GM12892 (cell line): ENCODE measurements at regions not wholly inside any gene's neighbourhood (a gene's known extent, or its start where the extent isn't known, plus 50 kb on each side); places are given as distances from the start of the nearest gene placed in this dataset.

ENCODE experiments used
- POLR2A ChIP-seq: IDR thresholded peaks from 2 replicates; pipeline ENCODE4 v1.6.1; 2011; ENCODE audit warnings: low read depth, low read length, control low read depth
- POLR2AphosphoS5 ChIP-seq: IDR thresholded peaks from 2 replicates; pipeline ENCODE4 v1.6.1; 2011; ENCODE audit warnings: low read depth, low read length, control low read depth
- TAF1 ChIP-seq: IDR thresholded peaks from 2 replicates; pipeline ENCODE4 v1.6.1; 2011; ENCODE audit warnings: low read depth, mild to moderate bottlenecking, control low read depth, low read length, borderline replicate concordance

- TF ChIP-seq POLR2A (no peak), POLR2AphosphoS5 (no peak), TAF1 (no peak)
These were observed 254.7 kb downstream of the EDEM1 start for GRCh38 chr3:5442106-5442785.
